ENCODE measurements at regions not wholly inside any gene's neighbourhood (a gene's known extent, or its start where the extent isn't known, plus 50 kb on each side); places are given as distances from the start of the nearest gene placed in this dataset.

- H3K4me2 ChIP-seq (replicated peaks; ENCODE audit: low read depth, low read length, poor library complexity, severe bottlenecking): no peak overlapping the region
- WGBS (ENCODE audit: insufficient coverage): 91% methylated on average over 5 of the region's 6 CpGs
- DNase-seq: no peak
- no peaks in the 10 kb centered on the region for H3K9me3 Mint-ChIP-seq (ENCODE audit: insufficient read depth)
- no peak overlapping the region for H3K9ac ChIP-seq (ENCODE audit: low read length)
- no peaks in the 10 kb centered on the region for H3K9me3 ChIP-seq (ENCODE audit: control extremely low read depth in 1 of 3, control insufficient read depth in 2 of 3, insufficient read depth in 1 of 3, low read length in 2 of 3)
- H3K36me3 ChIP-seq (replicated peaks in 1 of 2; ENCODE audit: control extremely low read depth in 1 of 2, control insufficient read depth in 1 of 2, extremely low read depth in 1 of 2, insufficient read depth in 2 of 2, low read length in 1 of 2): no peaks in the 10 kb centered on the region
- no peak for TF ChIP-seq CTCF (IDR thresholded peaks at IDR 0.05)
- no peak for TF ChIP-seq EZH2 (IDR thresholded peaks at IDR 0.05; ENCODE audit: borderline replicate concordance, insufficient read depth, low read depth, low read length, poor library complexity, severe bottlenecking)
- H3K4me3 Mint-ChIP-seq: no peak overlapping the region
- H3K4me1 ChIP-seq (ENCODE audit: control insufficient read depth in 2 of 2, insufficient read depth in 2 of 2, low read length in 2 of 2): no peaks in the 10 kb centered on the region
- H3K79me2 ChIP-seq (ENCODE audit: control insufficient read depth, insufficient read depth, low read length): no peaks in the 10 kb centered on the region
- H3K27me3 ChIP-seq (replicated peaks in 1 of 4; ENCODE audit: control extremely low read depth in 1 of 4, control insufficient read depth in 3 of 4, insufficient read depth in 4 of 4, low read length in 3 of 4): peaks cover 0 to 3% (median 1%) of the 10 kb centered on the region in 4 experiments
- H3K27me3 Mint-ChIP-seq: peaks cover 8% of the 10 kb centered on the region
- H3K27ac Mint-ChIP-seq: no peak overlapping the region
- H2AFZ ChIP-seq (ENCODE audit: insufficient read depth, low read depth, low read length, poor library complexity, severe bottlenecking): no peak overlapping the region
- H4K20me1 ChIP-seq (ENCODE audit: control insufficient read depth, insufficient read depth, low read length, poor library complexity, severe bottlenecking): no peaks in the 10 kb centered on the region
- no peak for ATAC-seq (ENCODE audit: low read depth)
- H3K27ac ChIP-seq (ENCODE audit: low read length in 2 of 2): no peak overlapping the region
- POLR2A ChIA-PET: no interaction called here
- H3K4me1 Mint-ChIP-seq: no peaks in the 10 kb centered on the region
- H3K4me3 ChIP-seq (ENCODE audit: control extremely low read depth in 1 of 5, extremely low read depth in 1 of 5, insufficient read depth in 1 of 5, low read depth in 2 of 5, low read length in 4 of 5): no peak overlapping the region
- CTCF ChIA-PET: no interaction called here
- intact Hi-C loops (cut with micrococcal nuclease): no loop called here
These were observed 60.3 kb downstream of the AVPR1A start for GRCh38 chr12:63090716-63091115.

- POLR2A ChIA-PET: no interaction called here
- no peak overlapping the region for H3K27ac Mint-ChIP-seq
- H3K27me3 Mint-ChIP-seq: peaks cover 8% of the 10 kb centered on the region
- H3K27me3 ChIP-seq (replicated peaks in 1 of 4; ENCODE audit: control extremely low read depth in 1 of 4, control insufficient read depth in 3 of 4, insufficient read depth in 4 of 4, low read length in 3 of 4): peaks cover 0 to 3% (median 1%) of the 10 kb centered on the region in 4 experiments
- no peak for DNase-seq
- no peak overlapping the region for H3K4me3 Mint-ChIP-seq
- no peak overlapping the region for H3K4me2 ChIP-seq (replicated peaks; ENCODE audit: low read depth, low read length, poor library complexity, severe bottlenecking)
- no peak overlapping the region for H3K9ac ChIP-seq (ENCODE audit: low read length)
- H3K4me1 ChIP-seq (ENCODE audit: control insufficient read depth in 2 of 2, insufficient read depth in 2 of 2, low read length in 2 of 2): no peaks in the 10 kb centered on the region
- H3K79me2 ChIP-seq (ENCODE audit: control insufficient read depth, insufficient read depth, low read length): no peaks in the 10 kb centered on the region
- H4K20me1 ChIP-seq (ENCODE audit: control insufficient read depth, insufficient read depth, low read length, poor library complexity, severe bottlenecking): no peaks in the 10 kb centered on the region
- H3K9me3 Mint-ChIP-seq (ENCODE audit: insufficient read depth): no peaks in the 10 kb centered on the region
- no peaks in the 10 kb centered on the region for H3K4me1 Mint-ChIP-seq
- ATAC-seq (ENCODE audit: low read depth): no peak
- H3K4me3 ChIP-seq (ENCODE audit: control extremely low read depth in 1 of 5, extremely low read depth in 1 of 5, insufficient read depth in 1 of 5, low read depth in 2 of 5, low read length in 4 of 5): no peak overlapping the region
- CTCF ChIA-PET: interaction anchor here (0.5 kb wide), 1 partner anchor 103 kb away, joined by 3 read pairs; no protein-coding TSS in a partner anchor
- intact Hi-C loops (cut with micrococcal nuclease): no loop called here
- TF ChIP-seq EZH2 (IDR thresholded peaks at IDR 0.05; ENCODE audit: borderline replicate concordance, insufficient read depth, low read depth, low read length, poor library complexity, severe bottlenecking) (no peak), CTCF (IDR thresholded peaks at IDR 0.05) (no peak)
- 90% methylated on average over 4 of the region's 7 CpGs for WGBS (ENCODE audit: insufficient coverage)
- no peaks in the 10 kb centered on the region for H3K36me3 ChIP-seq (replicated peaks in 1 of 2; ENCODE audit: control extremely low read depth in 1 of 2, control insufficient read depth in 1 of 2, extremely low read depth in 1 of 2, insufficient read depth in 2 of 2, low read length in 1 of 2)
- H2AFZ ChIP-seq (ENCODE audit: insufficient read depth, low read depth, low read length, poor library complexity, severe bottlenecking): no peak overlapping the region
- no peak overlapping the region for H3K27ac ChIP-seq (ENCODE audit: low read length in 2 of 2)
- no peaks in the 10 kb centered on the region for H3K9me3 ChIP-seq (ENCODE audit: control extremely low read depth in 1 of 3, control insufficient read depth in 2 of 3, insufficient read depth in 1 of 3, low read length in 2 of 3)
These were observed 64.7 kb downstream of the AVPR1A start for GRCh38 chr12:63086149-63086915.
